Ovary (tissue), 7 donors: ENCODE measurements at regions not wholly inside any gene's neighbourhood (a gene's known extent, or its start where the extent isn't known, plus 50 kb on each side); places are given as distances from the start of the nearest gene placed in this dataset.
"Not testable (repeated sequence)": the region's sequence is repeated elsewhere in the genome, so short reads cannot be mapped to it uniquely, and the experiment has no call there.

ENCODE experiments used
- DNase-seq, 5 donors: peaks; one replicate each; pipeline ENCODE4 v3.0.0-alpha.2; 2019 to 2020
- H3K27ac ChIP-seq, 2 donors: fragments of 200-600 bp; one replicate each; pipeline versions ENCODE4 v1.5.1 to v1.8.0; 2019 to 2022
- H3K27me3 ChIP-seq: fragments of 200-600 bp; one replicate; pipeline ENCODE4 v1.8.0; 2022
- H3K36me3 ChIP-seq: fragments of 200-600 bp; sonication (generic); one replicate; pipeline ENCODE4 v1.5.1; 2019
- H3K4me1 ChIP-seq: one replicate; pipeline ENCODE4 v1.8.1; 2013; ENCODE audit warnings: mild to moderate bottlenecking, moderate library complexity; ENCODE audit not compliant: insufficient read depth
- H3K4me3 ChIP-seq: fragments of 200-600 bp; sonication (generic); one replicate; pipeline ENCODE4 v1.5.1; 2017
- H3K9me3 ChIP-seq, 2 donors: fragments of 200-600 bp in 1 of 2; sonication (generic) in 1 of 2; one replicate each; pipeline versions ENCODE4 v1.5.1 to v1.8.1; 2013 to 2019; ENCODE audit warnings: mild to moderate bottlenecking in 1 of 2, moderate library complexity in 1 of 2
- EP300 ChIP-seq: sonication (generic); formaldehyde crosslinking; IDR thresholded peaks from one replicate; pipeline ENCODE4 v1.6.1; 2017; ENCODE audit warnings: antibody characterized with exemption
- POLR2A ChIP-seq: fragments of 450-650 bp; IDR thresholded peaks from one replicate; pipeline ENCODE4 v1.6.1; 2017; ENCODE audit warnings: antibody characterized with exemption, mild to moderate bottlenecking, moderate library complexity
- WGBS, 3 donors: extraction: QIAGEN DNeasy Blood & Tissue Kit in 1 of 3; methylation state at CpG; one replicate each; pipeline versions ENCODE4 v1.1.5 to v1.1.7; 2013 to 2017; 5-methylcytosine and 5-hydroxymethylcytosine counted together
- intact Hi-C, 4 donors: fragments of 100-400 bp; cut with DNase I; formaldehyde crosslinking; loops; one replicate each; pipeline versions ENCODE4 v1.11.0 to v1.15.1; 2022 to 2023
- TF ChIP-seq, protein P1 (sequence below), 3 donors: fragments of 450-650 bp in 2 of 3; fragments of 200-600 bp in 1 of 3; IDR thresholded peaks; one replicate each; pipeline versions ENCODE4 v1.5.1 to v1.8.0; 2016 to 2022; ENCODE audit warnings: antibody characterized with exemption in 3 of 3, mild to moderate bottlenecking in 1 of 3
- donor health status: DM: no; HTN: no; CAD: no; lungs with moderate emphysema.
- donor health status: DM: no; HTN: no; CAD: no.
- donor health status: Bipolar disorder and iron deficiency.
- donor health status: DM: no; HTN: no; CAD: no.
- donor health status: DM: yes; HTN: yes; CAD: no.

- no peak overlapping the region for H3K4me3 ChIP-seq
- intact Hi-C loops, result loop anchor here in 1 of 4 donors (10.0 kb wide), 1 partner anchor 57 kb away; no protein-coding TSS in a partner anchor
- H3K4me1 ChIP-seq, result no peaks in the 10 kb centered on the region
- no peak overlapping the region for H3K27ac ChIP-seq
- TF ChIP-seq, protein P1, sequence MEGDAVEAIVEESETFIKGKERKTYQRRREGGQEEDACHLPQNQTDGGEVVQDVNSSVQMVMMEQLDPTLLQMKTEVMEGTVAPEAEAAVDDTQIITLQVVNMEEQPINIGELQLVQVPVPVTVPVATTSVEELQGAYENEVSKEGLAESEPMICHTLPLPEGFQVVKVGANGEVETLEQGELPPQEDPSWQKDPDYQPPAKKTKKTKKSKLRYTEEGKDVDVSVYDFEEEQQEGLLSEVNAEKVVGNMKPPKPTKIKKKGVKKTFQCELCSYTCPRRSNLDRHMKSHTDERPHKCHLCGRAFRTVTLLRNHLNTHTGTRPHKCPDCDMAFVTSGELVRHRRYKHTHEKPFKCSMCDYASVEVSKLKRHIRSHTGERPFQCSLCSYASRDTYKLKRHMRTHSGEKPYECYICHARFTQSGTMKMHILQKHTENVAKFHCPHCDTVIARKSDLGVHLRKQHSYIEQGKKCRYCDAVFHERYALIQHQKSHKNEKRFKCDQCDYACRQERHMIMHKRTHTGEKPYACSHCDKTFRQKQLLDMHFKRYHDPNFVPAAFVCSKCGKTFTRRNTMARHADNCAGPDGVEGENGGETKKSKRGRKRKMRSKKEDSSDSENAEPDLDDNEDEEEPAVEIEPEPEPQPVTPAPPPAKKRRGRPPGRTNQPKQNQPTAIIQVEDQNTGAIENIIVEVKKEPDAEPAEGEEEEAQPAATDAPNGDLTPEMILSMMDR (IDR thresholded peaks at IDR 0.05), result no peak
- TF ChIP-seq EP300, result no peak
- TF ChIP-seq POLR2A, result no peak
- DNase-seq, result no peak
- WGBS, 3 donors, result 39 to 76% (median 75%) methylated on average over 1 of the region's 1 CpG
- H3K9me3 ChIP-seq, result no peaks in the 10 kb centered on the region
- H3K27me3 ChIP-seq, result no peaks in the 10 kb centered on the region
- H3K36me3 ChIP-seq, result no peaks in the 10 kb centered on the region
Observed at GRCh38 chr18:30601541-30601940, 441.0 kb downstream of the DSC3 start.

GRCh38 chr18:30597202-30597601, 445.3 kb downstream of the DSC3 start:
- H3K36me3 ChIP-seq, result no peaks in the 10 kb centered on the region
- DNase-seq, result no peak
- no peak overlapping the region for H3K27ac ChIP-seq
- H3K27me3 ChIP-seq, result no peaks in the 10 kb centered on the region
- intact Hi-C loops, result no loop called here
- H3K9me3 ChIP-seq, result no peaks in the 10 kb centered on the region
- TF ChIP-seq EP300 (no peak), POLR2A (no peak)
- TF ChIP-seq, protein P1 (IDR thresholded peaks at IDR 0.05), result no peak
- no peak overlapping the region for H3K4me3 ChIP-seq
- H3K4me1 ChIP-seq, result no peaks in the 10 kb centered on the region

DNA sequence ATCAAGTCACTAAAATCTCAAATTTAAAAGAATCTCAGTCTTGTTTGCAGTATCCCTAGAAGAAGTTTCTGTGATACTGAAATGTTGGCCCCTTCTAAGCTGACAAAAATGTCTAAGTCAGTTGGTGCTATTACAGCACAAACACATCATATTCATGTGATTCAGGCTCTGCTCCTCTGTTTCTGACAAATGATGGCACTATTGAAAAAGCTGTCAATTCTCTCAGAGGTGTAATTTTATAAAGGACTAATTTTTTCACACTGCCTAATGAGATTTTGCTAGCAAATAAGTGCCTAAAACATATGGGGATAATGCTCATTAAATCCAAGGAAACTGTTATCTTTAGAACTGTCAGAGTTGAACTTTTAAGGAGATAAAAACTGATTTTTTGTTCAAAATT, 445.9 kb downstream of the DSC3 start:
- intact Hi-C loops, result no loop called here
- Histone ChIP-seq H3K27me3 (no peaks in the 10 kb centered on the region), H3K4me3 (no peak overlapping the region), H3K27ac (no peak overlapping the region), H3K36me3 (no peaks in the 10 kb centered on the region), H3K4me1 (no peaks in the 10 kb centered on the region), H3K9me3 (no peaks in the 10 kb centered on the region)
- TF ChIP-seq, protein P1 (IDR thresholded peaks at IDR 0.05), result no peak
- TF ChIP-seq EP300 (no peak), POLR2A (no peak)
- no peak for DNase-seq

- Histone ChIP-seq H3K27ac (no peak overlapping the region), H3K4me3 (no peak overlapping the region), H3K27me3 (no peaks in the 10 kb centered on the region), H3K4me1 (no peaks in the 10 kb centered on the region), H3K9me3 (no peaks in the 10 kb centered on the region), H3K36me3 (no peaks in the 10 kb centered on the region)
- 83 to 91% (median 86%) methylated on average over 1 of the region's 1 CpG for WGBS, 3 donors
- no peak for DNase-seq
- no peak for TF ChIP-seq EP300
- TF ChIP-seq POLR2A, result no peak
- TF ChIP-seq, protein P1 (IDR thresholded peaks at IDR 0.05), result no peak
- intact Hi-C loops, result no loop called here
Observed at GRCh38 chr18:30595942-30596341, 446.6 kb downstream of the DSC3 start.

DNA sequence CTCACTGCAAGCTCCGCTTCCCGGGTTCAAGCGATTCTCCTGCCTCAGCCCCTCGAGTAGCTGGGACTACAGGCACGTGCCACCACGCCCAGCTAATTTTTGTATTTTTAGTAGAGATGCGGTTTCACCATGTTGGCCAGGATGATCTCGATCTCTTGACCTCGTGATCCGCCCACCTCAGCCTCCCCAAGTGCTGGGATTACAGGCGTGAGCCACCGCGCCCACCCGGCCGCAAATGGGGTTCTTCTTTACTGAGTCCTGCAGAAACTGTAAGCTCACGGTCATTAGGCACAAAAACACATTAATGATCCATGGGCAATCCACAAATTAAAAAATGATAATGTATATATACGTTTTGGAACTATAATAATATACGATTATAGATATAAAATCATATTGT, 447.6 kb downstream of the DSC3 start:
- H3K9me3 ChIP-seq, H3K4me1 ChIP-seq, H3K27me3 ChIP-seq, H3K4me3 ChIP-seq, H3K27ac ChIP-seq, intact Hi-C loops, H3K36me3 ChIP-seq, DNase-seq: not testable (repeated sequence)
- 93 to 94% (median 94%) methylated on average over 18 of the region's 18 CpGs for whole genome bisulfite sequencing, 3 donors
